SK-N-SH (cell line): ENCODE measurements at regions not wholly inside any gene's neighbourhood (a gene's known extent, or its start where the extent isn't known, plus 50 kb on each side); places are given as distances from the start of the nearest gene placed in this dataset.

ENCODE experiments used
- CTCF ChIA-PET: fragments of 300-600, 350-600 bp; formaldehyde crosslinking; extraction: SDS; loops from one replicate; lab custom pipeline; 2021; lab: Yijun Ruan, JAX
- POLR2A ChIA-PET: fragments of 350-600 bp; sonication (Branson Sonifier 250); formaldehyde crosslinking; extraction: SDS; loops from one replicate; lab custom pipeline; 2020; ENCODE audit warnings: antibody characterized with exemption, inconsistent platforms; lab: Yijun Ruan, JAX
- DNase-seq: peaks from one replicate; pipeline ENCODE4 v3.0.0; 2012
- H2AFZ ChIP-seq: fragments of 200-600 bp; sonication (generic); 2 replicates; pipeline ENCODE4 v1.8.1; 2016; ENCODE audit warnings: antibody characterized with exemption, mild to moderate bottlenecking, low read depth
- H3F3A ChIP-seq: fragments of 200-600 bp; sonication (generic); replicated peaks from 2 replicates; pipeline ENCODE3; 2016; ENCODE audit warnings: antibody characterized with exemption, mild to moderate bottlenecking; ENCODE audit not compliant: insufficient read depth
- H3K27ac ChIP-seq, 2 experiments: fragments of 200-500 bp in 1 of 2; fragments of 200-600 bp in 1 of 2; sonication (Bioruptor generic) in 1 of 2; sonication (generic), shearing (Covaris generic) in 1 of 2; 2 replicates each; pipeline versions ENCODE4 v1.5.1 to v1.6.1; 2014 to 2016; ENCODE audit warnings: low read depth in 2 of 2, inconsistent platforms in 1 of 2, low read length in 1 of 2, mild to moderate bottlenecking in 1 of 2, mixed read lengths in 1 of 2
- H3K27me3 ChIP-seq: fragments of 200-600 bp; sonication (generic), shearing (Covaris generic); 2 replicates; pipeline ENCODE4 v1.6.1; 2016; ENCODE audit warnings: mixed run types; ENCODE audit not compliant: insufficient read depth
- H3K36me3 ChIP-seq, 2 experiments: fragments of 200-500 bp in 1 of 2; fragments of 200-600 bp in 1 of 2; sonication (Bioruptor generic) in 1 of 2; sonication (generic) in 1 of 2; replicated peaks in 1 of 2; 2 replicates each; pipeline versions ENCODE3 to v1.5.1; 2014 to 2016; ENCODE audit warnings: low read length in 1 of 2, mild to moderate bottlenecking in 1 of 2; ENCODE audit not compliant: insufficient read depth in 2 of 2, control insufficient read depth in 1 of 2
- H3K4me1 ChIP-seq, 2 experiments: fragments of 200-500 bp in 1 of 2; fragments of 200-600 bp in 1 of 2; sonication (Bioruptor generic) in 1 of 2; sonication (generic), shearing (Covaris generic) in 1 of 2; 2 replicates each; pipeline versions ENCODE4 v1.5.1 to v1.6.1; 2014 to 2016; ENCODE audit warnings: low read depth in 1 of 2, low read length in 1 of 2, mixed run types in 1 of 2; ENCODE audit not compliant: insufficient read depth in 2 of 2, control insufficient read depth in 1 of 2
- H3K4me2 ChIP-seq: fragments of 200-600 bp; sonication (generic), shearing (Covaris generic); 2 replicates; pipeline ENCODE4 v1.6.1; 2017; ENCODE audit warnings: mixed run types
- H3K4me3 ChIP-seq, 2 experiments: fragments of 200-500 bp in 1 of 2; fragments of 200-600 bp in 1 of 2; sonication (Bioruptor generic) in 1 of 2; sonication (generic), shearing (Covaris generic) in 1 of 2; 2 replicates each; pipeline versions ENCODE4 v1.5.1 to v1.8.1; 2014 to 2016; ENCODE audit warnings: low read depth in 2 of 2, inconsistent platforms in 1 of 2, low read length in 1 of 2, mild to moderate bottlenecking in 1 of 2, mixed read lengths in 1 of 2, moderate library complexity in 1 of 2
- H3K79me2 ChIP-seq: fragments of 200-600 bp; sonication (generic); 2 replicates; pipeline ENCODE4 v1.8.1; 2017; ENCODE audit warnings: mild to moderate bottlenecking; ENCODE audit not compliant: insufficient read depth
- H3K9ac ChIP-seq: fragments of 200-600 bp; sonication (generic); 2 replicates; pipeline ENCODE4 v1.6.1; 2017; ENCODE audit warnings: mixed run types
- H3K9me2 ChIP-seq: fragments of 200-600 bp; sonication (generic); 2 replicates; pipeline ENCODE4 v1.6.1; 2017; ENCODE audit warnings: mixed run types
- H3K9me3 ChIP-seq: fragments of 200-600 bp; sonication (generic); 2 replicates; pipeline ENCODE4 v1.6.1; 2017; ENCODE audit warnings: mixed run types, mild to moderate bottlenecking, moderate library complexity
- H4K20me1 ChIP-seq: fragments of 200-600 bp; sonication (generic); 2 replicates; pipeline ENCODE4 v1.6.1; 2017; ENCODE audit warnings: mild to moderate bottlenecking, mixed run types; ENCODE audit not compliant: insufficient read depth
- CHD2 ChIP-seq: fragments of 150-350 bp; IDR thresholded peaks from 2 replicates; pipeline ENCODE4 v1.6.1; 2018; ENCODE audit warnings: low read length; ENCODE audit not compliant: partially characterized antibody
- CTCF ChIP-seq: fragments of 200-600 bp; sonication (generic); IDR thresholded peaks from 2 replicates; pipeline ENCODE4 v1.6.1; 2017; ENCODE audit warnings: antibody characterized with exemption, mild to moderate bottlenecking, moderate library complexity
- FOXM1 ChIP-seq: IDR thresholded peaks from 2 replicates; pipeline ENCODE4 v1.4.0; 2012; ENCODE audit warnings: low read depth, mild to moderate bottlenecking
- JUND ChIP-seq: IDR thresholded peaks from 2 replicates; pipeline ENCODE4 v1.4.0; 2012
- MXI1 ChIP-seq: IDR thresholded peaks from 2 replicates; pipeline ENCODE4 v1.6.1; 2012; ENCODE audit warnings: mild to moderate bottlenecking, low read depth, low read length, improper control_type of control experiment
- NRF1 ChIP-seq: IDR thresholded peaks from 2 replicates; pipeline ENCODE4 v1.6.1; 2012; ENCODE audit warnings: low read depth, mild to moderate bottlenecking, low read length
- POLR2AphosphoS5 ChIP-seq: IDR thresholded peaks from 2 replicates; pipeline ENCODE4 v1.6.1; 2012; ENCODE audit warnings: low read depth, low read length
- SIN3A ChIP-seq: IDR thresholded peaks from 2 replicates; pipeline ENCODE4 v1.6.1; 2012; ENCODE audit warnings: low read depth, mild to moderate bottlenecking, low read length, moderate library complexity, borderline replicate concordance
- ZBTB33 ChIP-seq: IDR thresholded peaks from 2 replicates; pipeline ENCODE4 v1.4.0; 2012; ENCODE audit warnings: low read depth, borderline replicate concordance
- WGBS: methylation state at CpG from one replicate; pipeline ENCODE4 v1.1.6; 2017; ENCODE audit warnings: low lambda C conversion rate; 5-methylcytosine and 5-hydroxymethylcytosine counted together

DNA sequence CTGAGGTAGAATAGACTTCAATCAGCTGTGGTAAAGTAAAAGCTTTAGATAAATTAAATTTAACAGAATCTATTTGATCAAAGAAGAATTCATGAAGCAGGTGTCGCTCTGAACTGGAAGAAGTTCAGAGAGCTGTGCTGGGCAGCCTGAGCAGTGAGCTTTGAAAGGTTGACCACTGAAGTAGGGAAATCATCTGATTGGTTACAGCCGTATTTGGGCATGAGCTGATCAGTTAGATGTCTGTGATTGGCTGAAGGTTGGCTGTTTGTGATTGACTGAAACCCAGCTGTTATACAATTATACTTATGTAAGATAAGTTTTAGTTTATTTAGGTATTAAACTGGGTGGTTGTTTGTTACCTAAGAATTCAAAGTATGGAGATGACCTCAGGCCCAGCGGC is 1174.6 kb downstream of the CDH9 start:
- no peaks in the 10 kb centered on the region for H4K20me1 ChIP-seq
- H3K9ac ChIP-seq: no peak overlapping the region
- no peak overlapping the region for H3K27ac ChIP-seq
- TF ChIP-seq SIN3A: no peak
- no peak overlapping the region for H3K4me3 ChIP-seq
- CTCF ChIA-PET: no interaction called here
- no peaks in the 10 kb centered on the region for H3K36me3 ChIP-seq
- no peak for DNase-seq
- H2AFZ ChIP-seq: no peak overlapping the region
- H3K9me2 ChIP-seq: no peaks in the 10 kb centered on the region
- POLR2A ChIA-PET: no interaction called here
- H3K4me2 ChIP-seq: no peak overlapping the region
- no peaks in the 10 kb centered on the region for H3K79me2 ChIP-seq
- H3K27me3 ChIP-seq: no peaks in the 10 kb centered on the region
- H3K4me1 ChIP-seq: no peaks in the 10 kb centered on the region
- 0% methylated on average over 3 of the region's 3 CpGs for WGBS
- no peaks in the 10 kb centered on the region for H3K9me3 ChIP-seq
- H3F3A ChIP-seq: no peaks in the 10 kb centered on the region

- TF ChIP-seq MXI1: no peak
- no peak for TF ChIP-seq JUND
- no peak for TF ChIP-seq FOXM1
- TF ChIP-seq CTCF: peak; percentile 13; the same call in 1 of the 2 replicates
- no peak for TF ChIP-seq ZBTB33
- no peak for TF ChIP-seq POLR2AphosphoS5
- TF ChIP-seq NRF1: no peak
- TF ChIP-seq CHD2: no peak
- H2AFZ ChIP-seq: no peak overlapping the region
- H3K36me3 ChIP-seq: no peaks in the 10 kb centered on the region
- no peak for DNase-seq
- H4K20me1 ChIP-seq: no peaks in the 10 kb centered on the region
- 0% methylated on average over 2 of the region's 2 CpGs for WGBS
- no peak overlapping the region for H3K27ac ChIP-seq
- H3K9me3 ChIP-seq: no peaks in the 10 kb centered on the region
- H3K4me1 ChIP-seq: no peaks in the 10 kb centered on the region
- H3K27me3 ChIP-seq: no peaks in the 10 kb centered on the region
- ChIA-PET CTCF (no interaction called here), POLR2A (no interaction called here)
- no peak overlapping the region for H3K4me2 ChIP-seq
- no peak overlapping the region for H3K4me3 ChIP-seq
- no peaks in the 10 kb centered on the region for H3K79me2 ChIP-seq
- no peaks in the 10 kb centered on the region for H3F3A ChIP-seq
- no peaks in the 10 kb centered on the region for H3K9me2 ChIP-seq
- H3K9ac ChIP-seq: no peak overlapping the region
Measured at GRCh38 chr5:25862276-25862675, 1176.1 kb downstream of the CDH9 start.
